Left ventricle myocardium inferior (tissue), 1 donor: ENCODE measurements at regions not wholly inside any gene's neighbourhood (a gene's known extent, or its start where the extent isn't known, plus 50 kb on each side); places are given as distances from the start of the nearest gene placed in this dataset.

Source experiments
- DNase-seq: peaks from one replicate; pipeline ENCODE4 v3.0.0-alpha.2; 2020
- H3K27ac ChIP-seq: fragments of 200-600 bp; replicated peaks from 2 replicates; pipeline ENCODE4 v1.8.0; 2021
- H3K27me3 ChIP-seq: fragments of 200-600 bp; 2 replicates; pipeline ENCODE4 v1.8.0; 2021; ENCODE audit warnings: low read depth
- H3K36me3 ChIP-seq: fragments of 200-600 bp; 2 replicates; pipeline ENCODE4 v1.8.0; 2021
- H3K4me1 ChIP-seq: fragments of 200-600 bp; 2 replicates; pipeline ENCODE4 v1.8.0; 2021
- H3K4me3 ChIP-seq: fragments of 200-600 bp; 2 replicates; pipeline ENCODE4 v1.8.0; 2021; ENCODE audit warnings: mild to moderate bottlenecking, moderate library complexity
- H3K9me3 ChIP-seq: fragments of 200-600 bp; replicated peaks from 2 replicates; pipeline ENCODE4 v1.8.0; 2021
- CTCF ChIP-seq: fragments of 200-600 bp; IDR thresholded peaks from 2 replicates; pipeline ENCODE4 v1.8.0; 2021; ENCODE audit warnings: antibody characterized with exemption, mild to moderate bottlenecking, borderline replicate concordance
- intact Hi-C: fragments of 100-400 bp; cut with micrococcal nuclease; formaldehyde crosslinking; loops from one replicate; pipeline ENCODE4 v1.11.0; 2022
- donor health status: DM: no; HTN: yes; CAD: no; lungs with severe emphysema.

DNA sequence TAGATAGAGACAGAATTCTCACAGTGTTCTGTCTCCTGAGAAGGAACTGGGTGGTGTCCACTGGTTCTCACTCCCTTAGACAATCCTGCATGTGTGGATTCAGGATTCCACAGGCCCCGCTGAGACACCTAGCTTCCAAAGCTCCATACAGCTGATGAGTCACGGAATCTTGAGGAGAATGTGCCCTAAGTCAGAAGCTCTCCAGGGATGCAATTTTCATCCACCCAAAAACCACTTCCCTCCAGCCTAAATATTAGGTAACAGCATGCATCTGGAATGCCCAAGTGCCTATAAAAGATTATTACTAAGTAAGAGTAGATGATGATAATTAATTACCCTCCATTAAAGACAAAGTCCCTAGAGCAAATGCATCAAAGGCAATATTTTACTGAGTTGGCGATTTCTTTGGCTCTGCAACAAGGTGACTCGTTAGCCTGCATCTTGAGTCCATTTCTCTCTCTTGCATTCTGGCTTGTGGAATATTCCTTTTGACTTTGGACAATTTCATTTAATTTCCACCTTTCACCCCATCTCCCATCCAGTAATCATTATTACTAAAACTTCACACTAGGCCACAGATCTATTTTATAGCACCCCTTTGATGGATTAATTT is 475.1 kb downstream of the TNS1 start:
- H3K36me3 ChIP-seq: no peaks in the 10 kb centered on the region
- no peak for DNase-seq
- intact Hi-C loops: no loop called here
- H3K9me3 ChIP-seq: no peaks in the 10 kb centered on the region
- H3K4me1 ChIP-seq: peaks cover 30% of the 10 kb centered on the region
- H3K27me3 ChIP-seq: no peaks in the 10 kb centered on the region
- no peak for TF ChIP-seq CTCF
- no peak overlapping the region for H3K4me3 ChIP-seq
- H3K27ac ChIP-seq: no peak overlapping the region

- H3K36me3 ChIP-seq: no peaks in the 10 kb centered on the region
- no peak overlapping the region for H3K4me3 ChIP-seq
- DNase-seq: no peak
- no peaks in the 10 kb centered on the region for H3K9me3 ChIP-seq
- no peak overlapping the region for H3K27ac ChIP-seq
- TF ChIP-seq CTCF: no peak
- no peaks in the 10 kb centered on the region for H3K27me3 ChIP-seq
- intact Hi-C loops: no loop called here
- H3K4me1 ChIP-seq: peaks cover 17% of the 10 kb centered on the region
Measured at GRCh38 chr2:217525076-217525475, 477.7 kb downstream of the TNS1 start.

GRCh38 chr2:217523286-217523685 is 479.5 kb downstream of the TNS1 start:
- peak; percentile 51 for DNase-seq
- intact Hi-C loops: no loop called here
- Histone ChIP-seq H3K4me3 (no peak overlapping the region), H3K4me1 (peaks cover 14% of the 10 kb centered on the region), H3K9me3 (no peaks in the 10 kb centered on the region), H3K27me3 (no peaks in the 10 kb centered on the region), H3K27ac (no peak overlapping the region), H3K36me3 (no peaks in the 10 kb centered on the region)
- no peak for TF ChIP-seq CTCF

- Histone ChIP-seq H3K9me3 (no peaks in the 10 kb centered on the region), H3K36me3 (no peaks in the 10 kb centered on the region), H3K27me3 (no peaks in the 10 kb centered on the region), H3K4me3 (no peak overlapping the region), H3K4me1 (peaks cover 14% of the 10 kb centered on the region), H3K27ac (no peak overlapping the region)
- no peak for TF ChIP-seq CTCF
- no peak for DNase-seq
- intact Hi-C loops: no loop called here
Measured at GRCh38 chr2:217521820-217522219, 481.0 kb downstream of the TNS1 start.

- no peaks in the 10 kb centered on the region for H3K36me3 ChIP-seq
- no peak for TF ChIP-seq CTCF
- no peak overlapping the region for H3K27ac ChIP-seq
- peaks cover 14% of the 10 kb centered on the region for H3K4me1 ChIP-seq
- H3K4me3 ChIP-seq: no peak overlapping the region
- intact Hi-C loops: no loop called here
- H3K9me3 ChIP-seq: no peaks in the 10 kb centered on the region
- no peak for DNase-seq
- H3K27me3 ChIP-seq: no peaks in the 10 kb centered on the region
Measured at GRCh38 chr2:217520356-217521010, 482.3 kb downstream of the TNS1 start.
